LHCN-M2 (cell line): ENCODE measurements at regions not wholly inside any gene's neighbourhood (a gene's known extent, or its start where the extent isn't known, plus 50 kb on each side); places are given as distances from the start of the nearest gene placed in this dataset.

ENCODE experiments used
- DNase-seq: peaks from one replicate; pipeline ENCODE4 v3.0.0-alpha.2; 2012; ENCODE audit warnings: low read depth

DNA sequence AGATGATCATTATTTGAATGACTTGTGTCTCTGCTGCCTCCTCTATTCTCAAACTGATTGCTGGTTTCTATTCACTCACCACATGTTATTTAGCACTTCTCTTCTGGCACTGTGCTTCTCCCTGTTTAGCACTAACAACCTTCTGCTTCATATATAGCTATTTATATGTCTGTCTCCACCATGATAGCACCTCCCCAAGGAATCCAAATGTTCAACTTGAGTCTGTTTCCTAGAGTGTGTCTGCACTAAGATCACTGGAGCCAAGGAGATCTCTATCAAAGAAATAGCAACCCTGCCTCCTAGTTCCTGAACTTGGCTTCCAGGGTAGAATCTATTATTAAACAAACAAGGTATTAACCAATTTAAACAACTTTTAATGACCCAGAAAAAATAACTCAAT is 104.5 kb downstream of the CYP26A1 start:
- no peak for DNase-seq

DNA sequence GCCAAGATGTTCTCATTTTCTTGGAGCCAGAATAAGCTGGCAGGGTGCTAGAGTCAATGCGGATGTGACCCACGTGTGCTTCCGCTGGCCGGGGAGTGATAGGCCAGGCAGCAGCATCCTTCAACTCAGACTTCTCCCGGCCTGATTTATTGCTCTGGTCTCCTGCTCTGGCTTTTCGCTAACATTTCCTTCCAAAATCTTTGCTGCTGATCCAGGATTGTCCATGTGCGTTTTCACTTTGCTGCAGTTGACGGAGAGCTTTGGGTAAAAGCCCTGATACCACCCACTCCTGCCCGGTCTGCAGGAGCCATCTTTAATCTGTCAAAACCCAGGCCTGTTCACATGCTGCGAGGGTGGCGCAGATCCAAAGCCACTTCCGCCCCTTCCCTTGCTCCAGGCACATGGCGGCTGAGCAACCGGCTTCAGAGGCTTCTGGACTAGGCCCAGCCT is 106.8 kb downstream of the CYP26A1 start:
- DNase-seq, result no peak

- DNase-seq, result no peak
Observed at GRCh38 chr10:93181271-93182048, 107.8 kb downstream of the CYP26A1 start.

DNA sequence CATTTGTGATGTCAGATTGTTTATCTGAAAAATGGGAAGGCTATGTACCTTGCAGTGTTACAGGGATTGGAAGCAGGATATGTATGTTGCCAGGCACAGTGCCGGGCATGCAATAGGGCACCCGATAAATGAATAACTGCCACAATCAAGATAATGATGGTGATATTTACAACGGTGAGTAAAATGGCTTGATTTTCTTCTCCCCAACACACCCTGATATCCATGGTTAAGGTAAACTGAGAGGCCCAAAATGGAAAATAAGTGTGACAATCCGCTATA is 108.3 kb downstream of the CYP26A1 start:
- no peak for DNase-seq

- DNase-seq, result no peak
Observed at GRCh38 chr10:93182790-93183189, 109.1 kb downstream of the CYP26A1 start.

GRCh38 chr10:93186653-93187052 is 113.0 kb downstream of the CYP26A1 start:
- DNase-seq, result peak; percentile 21

DNA sequence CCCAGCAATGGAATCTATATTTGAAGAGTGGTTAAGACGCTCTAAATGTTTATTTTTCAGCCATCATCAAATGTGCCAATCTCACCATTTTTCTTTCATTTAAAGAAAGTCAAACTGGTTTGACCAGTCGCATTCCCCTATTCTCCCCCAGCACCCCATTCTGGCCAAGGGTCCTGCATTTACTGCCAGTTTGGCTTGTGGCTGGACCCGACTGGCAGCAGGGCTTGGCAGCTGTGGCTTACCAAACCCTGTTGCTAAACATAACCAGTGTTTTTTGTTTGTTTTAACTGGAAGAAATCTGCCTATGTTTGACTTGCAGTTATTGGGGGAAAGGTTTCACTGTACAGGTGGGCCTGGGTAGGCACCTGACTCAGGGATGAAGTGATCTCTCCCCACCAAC is 116.3 kb downstream of the CYP26A1 start:
- no peak for DNase-seq

GRCh38 chr10:93190372-93190771 is 116.7 kb downstream of the CYP26A1 start:
- no peak for DNase-seq

GRCh38 chr10:93193906-93194305 is 120.2 kb downstream of the CYP26A1 start:
- no peak for DNase-seq

DNA sequence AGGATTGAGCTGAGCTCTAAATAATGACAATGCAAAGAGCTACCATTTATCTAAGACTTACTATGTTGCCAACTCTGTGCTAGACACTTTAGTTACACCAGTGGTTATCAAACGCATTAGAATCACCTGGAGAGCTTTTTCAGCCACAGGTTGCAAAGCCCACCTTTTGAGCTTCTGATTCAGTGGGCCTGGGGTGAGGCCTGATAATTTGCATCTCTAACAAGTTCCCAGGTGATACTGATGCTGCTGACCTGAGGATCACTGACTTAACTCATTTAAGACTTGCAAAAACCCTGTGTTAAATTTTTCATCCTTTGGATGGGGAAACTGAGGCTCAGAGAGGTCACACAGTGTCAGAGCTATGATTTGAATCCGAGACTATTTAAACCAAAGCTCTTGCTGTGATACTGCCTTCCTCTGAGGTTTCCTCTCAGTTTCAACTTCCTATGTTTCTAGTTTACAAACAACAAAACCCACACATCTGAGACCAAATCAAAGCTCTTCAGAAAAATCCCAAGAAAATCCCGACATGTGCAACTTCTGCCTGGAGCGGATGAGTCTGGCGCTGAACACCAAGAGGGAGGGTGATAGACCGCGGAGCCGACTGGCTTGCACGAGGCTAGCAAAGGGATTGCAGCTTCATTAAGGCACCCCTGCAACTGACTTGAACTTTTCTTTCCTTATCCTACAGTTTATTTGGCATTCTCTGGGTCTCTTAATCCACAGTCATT is 124.9 kb downstream of the CYP26A1 start:
- DNase-seq, result peak; percentile 41

DNA sequence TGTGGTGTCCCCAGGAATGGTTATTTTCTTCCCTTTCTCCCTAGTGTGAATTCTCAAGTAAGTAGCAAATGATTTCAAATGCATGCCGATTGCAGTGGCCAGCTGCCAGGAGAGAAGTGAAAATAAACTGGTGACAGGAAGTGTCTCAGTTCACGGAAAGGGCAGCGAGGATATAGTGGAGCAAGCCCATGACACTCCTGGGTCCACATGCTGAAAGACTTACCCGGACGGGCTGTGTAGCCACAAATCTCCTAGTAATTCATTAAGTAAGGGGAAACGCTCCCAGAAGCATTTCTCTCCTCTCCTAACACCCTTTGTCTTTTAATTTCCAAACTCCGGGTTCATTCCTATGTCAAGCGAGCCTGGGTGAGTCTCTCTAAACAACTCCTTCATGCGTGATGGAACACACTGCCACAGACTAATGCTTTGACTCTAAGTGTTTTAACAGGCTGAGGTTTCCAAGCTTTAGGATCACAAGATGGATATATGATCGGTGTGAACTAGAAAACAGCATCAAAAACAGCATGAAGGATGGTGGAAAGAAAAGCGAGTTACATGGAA is 125.6 kb downstream of the CYP26A1 start:
- DNase-seq, result peak; percentile 62

GRCh38 chr10:93204494-93205485 is 131.1 kb downstream of the CYP26A1 start:
- no peak for DNase-seq

DNA sequence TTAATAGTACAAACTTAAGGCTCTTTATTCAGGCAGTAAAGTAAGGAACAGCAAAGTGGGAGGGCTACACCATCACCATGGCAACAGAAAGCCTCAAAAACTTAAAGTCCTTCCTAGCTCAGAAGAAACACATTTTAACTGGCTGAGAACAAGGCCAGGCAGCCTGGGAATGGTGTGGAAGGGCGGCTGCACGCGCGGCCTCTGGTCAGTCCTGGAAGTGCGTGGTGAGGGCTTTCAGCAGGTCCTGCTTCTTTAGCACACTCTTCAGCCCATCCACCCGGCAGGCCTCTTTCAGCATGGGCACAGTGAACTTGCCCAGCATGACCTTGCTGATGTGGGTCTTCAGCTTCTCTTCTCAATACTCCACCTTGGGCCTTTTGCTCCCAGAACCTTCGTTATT is 133.0 kb downstream of the CYP26A1 start:
- DNase-seq, result no peak

- DNase-seq, result peak; percentile 29
Observed at GRCh38 chr10:93208717-93209464, 135.2 kb downstream of the CYP26A1 start.

- DNase-seq, result no peak
Observed at GRCh38 chr10:93211991-93212390, 138.3 kb downstream of the CYP26A1 start.

GRCh38 chr10:93215312-93215711 is 141.6 kb downstream of the CYP26A1 start:
- no peak for DNase-seq

DNA sequence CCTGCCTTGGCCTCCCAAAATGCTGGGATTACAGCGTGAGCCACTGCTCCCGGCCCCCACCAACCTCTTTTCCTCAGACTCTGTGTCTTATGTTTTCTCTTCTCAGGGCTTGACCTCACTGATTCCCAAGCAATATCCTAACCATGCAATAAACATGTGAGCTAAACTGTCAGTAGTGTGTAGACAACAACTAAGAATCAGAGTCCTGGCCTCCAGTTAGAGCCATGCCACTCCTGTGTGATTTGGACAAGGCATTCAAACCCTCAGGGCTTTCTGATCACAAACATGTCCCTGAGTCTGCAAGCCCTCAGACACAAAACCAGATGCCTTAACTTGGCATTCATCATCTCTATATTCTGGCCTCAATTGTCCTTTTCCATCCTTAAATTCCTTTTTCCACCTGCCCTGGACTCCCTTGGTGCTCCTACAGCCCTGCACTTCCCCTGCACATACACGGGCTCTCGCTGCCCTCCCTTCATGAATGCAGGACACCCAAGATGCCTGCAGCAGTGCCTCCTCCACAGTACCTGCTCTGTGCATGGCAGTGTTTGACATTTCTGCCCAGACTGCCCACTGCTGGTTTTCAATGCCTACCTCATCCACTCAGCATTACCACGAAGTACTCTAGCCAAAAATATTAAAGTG is 142.8 kb downstream of the CYP26A1 start:
- no peak for DNase-seq

GRCh38 chr10:93218386-93218785 is 144.7 kb downstream of the CYP26A1 start:
- no peak for DNase-seq

DNA sequence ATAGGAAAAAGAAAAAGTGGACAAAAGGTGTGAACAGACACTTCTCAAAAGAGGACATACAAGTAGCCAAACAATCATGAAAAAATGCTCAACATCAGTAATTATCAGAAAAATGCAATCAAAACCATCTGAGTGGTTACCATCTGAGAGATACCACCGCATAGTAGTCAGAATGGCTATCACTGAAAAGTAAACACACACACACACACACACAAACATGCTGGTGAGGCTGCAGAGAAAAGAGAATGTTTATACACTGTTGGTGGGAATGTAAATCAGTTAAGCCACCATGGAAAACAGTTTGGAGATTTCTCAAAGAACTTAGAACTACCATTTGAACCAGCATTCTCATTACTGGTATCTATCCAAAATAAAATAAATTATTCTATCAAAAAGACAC is 145.7 kb downstream of the CYP26A1 start:
- DNase-seq, result no peak
